ENCODE measurements at regions not wholly inside any gene's neighbourhood (a gene's known extent, or its start where the extent isn't known, plus 50 kb on each side); places are given as distances from the start of the nearest gene placed in this dataset.

DNA sequence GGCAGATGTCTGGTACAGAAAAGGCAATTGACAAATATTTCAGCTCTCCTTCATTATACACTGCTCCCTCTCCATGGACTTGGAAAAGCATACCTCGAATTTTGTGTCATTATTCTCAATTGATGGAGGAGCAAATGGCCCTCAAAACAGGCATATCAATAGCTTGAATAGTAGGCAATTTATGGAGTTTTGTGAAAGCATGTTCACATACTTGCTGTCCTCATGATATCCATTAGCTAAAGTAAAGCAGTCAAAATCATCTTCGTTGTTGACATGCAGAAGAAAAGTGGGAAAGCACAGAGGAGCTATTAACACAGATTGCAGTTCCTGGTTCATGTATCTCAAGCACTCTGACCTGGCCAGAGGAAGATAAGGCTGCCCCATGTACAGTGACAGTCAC is 472.8 kb downstream of the CCSER2 start:
- DNase-seq (ENCODE audit: low spot score) = no peak
- no peaks in the 10 kb centered on the region for H3K27me3 ChIP-seq
- H3K36me3 ChIP-seq = no peaks in the 10 kb centered on the region
- TF ChIP-seq, protein P1, sequence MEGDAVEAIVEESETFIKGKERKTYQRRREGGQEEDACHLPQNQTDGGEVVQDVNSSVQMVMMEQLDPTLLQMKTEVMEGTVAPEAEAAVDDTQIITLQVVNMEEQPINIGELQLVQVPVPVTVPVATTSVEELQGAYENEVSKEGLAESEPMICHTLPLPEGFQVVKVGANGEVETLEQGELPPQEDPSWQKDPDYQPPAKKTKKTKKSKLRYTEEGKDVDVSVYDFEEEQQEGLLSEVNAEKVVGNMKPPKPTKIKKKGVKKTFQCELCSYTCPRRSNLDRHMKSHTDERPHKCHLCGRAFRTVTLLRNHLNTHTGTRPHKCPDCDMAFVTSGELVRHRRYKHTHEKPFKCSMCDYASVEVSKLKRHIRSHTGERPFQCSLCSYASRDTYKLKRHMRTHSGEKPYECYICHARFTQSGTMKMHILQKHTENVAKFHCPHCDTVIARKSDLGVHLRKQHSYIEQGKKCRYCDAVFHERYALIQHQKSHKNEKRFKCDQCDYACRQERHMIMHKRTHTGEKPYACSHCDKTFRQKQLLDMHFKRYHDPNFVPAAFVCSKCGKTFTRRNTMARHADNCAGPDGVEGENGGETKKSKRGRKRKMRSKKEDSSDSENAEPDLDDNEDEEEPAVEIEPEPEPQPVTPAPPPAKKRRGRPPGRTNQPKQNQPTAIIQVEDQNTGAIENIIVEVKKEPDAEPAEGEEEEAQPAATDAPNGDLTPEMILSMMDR (IDR thresholded peaks at IDR 0.05) = no peak
- no peaks in the 10 kb centered on the region for H3K4me1 ChIP-seq
- H3K27ac ChIP-seq = no peak overlapping the region
- H3K9me3 ChIP-seq = no peaks in the 10 kb centered on the region
- H3K4me3 ChIP-seq = no peak overlapping the region

DNA sequence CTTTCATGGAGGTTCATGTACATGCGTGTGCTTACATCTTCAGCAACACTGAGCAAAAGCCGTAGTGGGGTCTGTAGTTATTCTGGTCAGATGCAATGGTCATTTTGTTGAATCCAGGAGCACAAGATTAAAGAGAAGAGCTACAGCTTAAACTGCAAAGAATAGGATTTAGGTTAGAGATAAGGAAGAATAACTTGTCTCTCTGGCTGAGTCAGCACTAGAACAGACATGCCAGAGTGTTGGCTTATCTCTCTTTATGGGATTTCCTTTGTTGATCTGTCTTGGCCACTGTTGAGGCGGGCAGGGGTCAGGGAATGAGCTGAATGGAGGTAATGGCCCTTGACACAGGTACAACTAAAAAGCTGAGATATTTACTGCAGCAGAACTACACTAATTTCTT is 473.5 kb downstream of the CCSER2 start:
- Histone ChIP-seq H3K4me1 (no peaks in the 10 kb centered on the region), H3K9me3 (no peaks in the 10 kb centered on the region), H3K27ac (no peak overlapping the region), H3K4me3 (no peak overlapping the region), H3K27me3 (no peaks in the 10 kb centered on the region), H3K36me3 (no peaks in the 10 kb centered on the region)
- TF ChIP-seq, protein P1 (IDR thresholded peaks at IDR 0.05) = no peak
- no peak for DNase-seq (ENCODE audit: low spot score)

DNA sequence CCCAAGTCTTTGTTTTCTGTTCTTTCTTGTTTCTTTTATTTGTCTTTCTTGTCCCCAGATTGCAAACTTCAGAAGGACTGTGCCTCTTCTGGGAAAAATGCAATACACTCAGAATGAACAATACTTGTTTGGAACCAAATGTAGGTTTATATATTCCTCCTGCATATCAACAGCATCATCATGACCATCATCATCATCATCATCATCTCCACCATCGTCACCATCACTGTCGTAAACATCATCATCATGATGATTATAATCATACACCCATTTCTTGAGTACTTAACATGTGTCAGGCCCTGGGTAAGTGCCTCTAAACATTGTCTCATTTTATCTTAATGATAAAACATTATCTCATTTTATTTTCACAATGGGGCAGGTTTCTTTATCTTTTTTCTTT is 476.8 kb downstream of the CCSER2 start:
- no peak for DNase-seq (ENCODE audit: low spot score)
- no peaks in the 10 kb centered on the region for H3K36me3 ChIP-seq
- no peaks in the 10 kb centered on the region for H3K27me3 ChIP-seq
- H3K27ac ChIP-seq = no peak overlapping the region
- TF ChIP-seq, protein P1 (IDR thresholded peaks at IDR 0.05) = no peak
- H3K9me3 ChIP-seq = no peaks in the 10 kb centered on the region
- H3K4me3 ChIP-seq = no peak overlapping the region
- no peaks in the 10 kb centered on the region for H3K4me1 ChIP-seq

DNA sequence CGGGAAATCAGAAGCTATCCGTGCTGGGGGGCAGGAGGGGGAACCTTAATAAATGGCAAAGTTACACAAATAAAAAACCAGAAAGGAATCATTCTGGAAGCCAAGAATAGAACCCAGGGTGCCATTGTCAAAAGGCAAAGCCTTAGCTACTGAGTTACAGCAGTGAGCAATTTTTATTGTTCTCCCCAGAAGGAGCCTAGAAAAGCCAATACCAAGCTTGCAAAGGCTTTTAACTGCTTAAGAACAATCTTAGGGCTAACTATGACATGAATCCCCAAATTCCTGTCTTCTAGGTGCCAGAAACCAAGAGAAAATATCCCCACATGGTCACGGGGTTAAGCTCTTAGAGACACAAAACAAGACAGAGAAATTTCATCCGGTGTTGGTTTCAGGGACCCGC is 482.7 kb downstream of the CCSER2 start:
- Histone ChIP-seq H3K36me3 (no peaks in the 10 kb centered on the region), H3K4me3 (no peak overlapping the region), H3K27me3 (no peaks in the 10 kb centered on the region), H3K4me1 (no peaks in the 10 kb centered on the region), H3K9me3 (no peaks in the 10 kb centered on the region), H3K27ac (no peak overlapping the region)
- TF ChIP-seq, protein P1 (IDR thresholded peaks at IDR 0.05) = no peak
- no peak for DNase-seq (ENCODE audit: low spot score)

DNA sequence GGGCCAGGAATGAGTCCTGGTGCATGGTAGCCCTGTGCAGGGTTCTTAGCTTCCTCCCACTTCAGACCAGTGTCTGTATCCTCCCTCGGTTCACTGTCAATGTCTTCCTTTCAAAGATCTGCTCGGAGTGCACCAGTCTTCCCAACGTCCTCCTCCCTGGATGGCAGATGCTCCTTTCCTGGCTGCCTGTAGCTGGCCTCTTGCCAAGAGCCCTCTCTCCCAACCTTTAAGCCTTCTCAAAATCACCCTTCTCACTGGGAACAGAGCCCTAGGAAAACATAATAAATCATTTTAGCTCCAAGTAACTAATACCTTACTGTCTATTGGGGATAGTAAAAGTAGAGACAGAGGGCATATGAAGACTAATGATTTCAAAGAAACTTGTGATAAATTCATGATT is 490.6 kb downstream of the CCSER2 start:
- H3K27ac ChIP-seq = no peak overlapping the region
- no peak overlapping the region for H3K4me3 ChIP-seq
- TF ChIP-seq, protein P1 (IDR thresholded peaks at IDR 0.05) = no peak
- no peak for DNase-seq (ENCODE audit: low spot score)
- H3K4me1 ChIP-seq = no peaks in the 10 kb centered on the region
- no peaks in the 10 kb centered on the region for H3K36me3 ChIP-seq
- no peaks in the 10 kb centered on the region for H3K9me3 ChIP-seq
- no peaks in the 10 kb centered on the region for H3K27me3 ChIP-seq

DNA sequence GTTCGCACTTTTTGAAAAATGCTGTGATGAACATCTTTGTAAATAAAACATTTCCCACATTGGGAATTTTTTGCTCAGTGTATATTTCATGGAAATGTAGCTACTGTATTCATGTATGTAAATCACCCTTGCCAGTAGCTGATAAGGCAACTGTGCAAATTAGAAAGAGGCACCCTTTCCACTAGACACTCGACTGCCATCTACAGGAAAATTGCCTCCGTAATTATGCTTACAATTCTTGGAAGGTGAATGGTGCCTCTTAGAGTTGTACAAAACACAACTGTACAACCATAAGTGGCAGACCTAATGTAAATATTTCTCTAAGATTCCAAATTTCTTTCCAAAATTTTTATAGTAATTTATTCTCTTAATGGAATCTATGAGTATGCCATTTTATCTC is 491.7 kb downstream of the CCSER2 start:
- Histone ChIP-seq H3K36me3 (no peaks in the 10 kb centered on the region), H3K9me3 (no peaks in the 10 kb centered on the region), H3K27me3 (no peaks in the 10 kb centered on the region), H3K4me1 (no peaks in the 10 kb centered on the region), H3K4me3 (no peak overlapping the region), H3K27ac (no peak overlapping the region)
- TF ChIP-seq, protein P1 (IDR thresholded peaks at IDR 0.05) = no peak
- no peak for DNase-seq (ENCODE audit: low spot score)

Data from right atrium auricular region (tissue), 2 donors.